ENCODE measurements at regions not wholly inside any gene's neighbourhood (a gene's known extent, or its start where the extent isn't known, plus 50 kb on each side); places are given as distances from the start of the nearest gene placed in this dataset.
"Not testable (repeated sequence)": the region's sequence is repeated elsewhere in the genome, so short reads cannot be mapped to it uniquely, and the experiment has no call there.

DNA sequence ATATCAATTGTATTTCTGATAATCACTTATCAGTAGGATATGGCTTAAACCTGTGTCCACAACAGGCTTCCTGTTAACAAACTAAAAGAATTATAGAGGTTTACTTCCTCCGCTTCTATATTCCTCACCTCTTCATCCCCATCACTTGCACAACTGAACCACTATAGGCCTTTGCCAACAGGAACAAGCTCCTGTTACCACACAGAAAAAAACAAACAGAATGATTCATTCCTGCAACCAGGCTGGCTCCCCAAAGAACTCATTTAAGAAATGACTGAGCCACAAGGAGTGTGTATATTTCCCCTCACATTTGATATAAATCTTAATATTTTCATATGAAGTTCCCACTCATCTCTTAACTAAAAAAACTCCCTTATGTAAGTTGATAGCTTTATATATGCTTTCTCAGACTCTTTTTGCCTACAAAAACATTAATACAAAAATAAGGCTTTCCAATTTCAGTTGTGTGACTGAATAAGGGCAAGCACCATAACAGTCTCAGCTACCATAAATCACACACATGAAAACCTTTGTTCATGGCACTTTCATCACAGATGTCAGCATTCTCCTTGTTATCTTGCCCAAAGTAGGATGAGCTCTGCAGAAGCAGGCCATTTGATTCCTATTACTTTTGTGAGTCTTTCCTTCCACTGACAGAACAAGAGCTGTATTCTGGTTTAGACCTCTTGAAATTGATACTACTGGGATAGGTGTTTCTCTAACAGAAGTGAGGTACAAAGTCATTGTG, 366.8 kb downstream of the SLITRK1 start:
- intact Hi-C loops (cut with DNase I), result no loop called here
- DNase-seq, result no peak

DNA sequence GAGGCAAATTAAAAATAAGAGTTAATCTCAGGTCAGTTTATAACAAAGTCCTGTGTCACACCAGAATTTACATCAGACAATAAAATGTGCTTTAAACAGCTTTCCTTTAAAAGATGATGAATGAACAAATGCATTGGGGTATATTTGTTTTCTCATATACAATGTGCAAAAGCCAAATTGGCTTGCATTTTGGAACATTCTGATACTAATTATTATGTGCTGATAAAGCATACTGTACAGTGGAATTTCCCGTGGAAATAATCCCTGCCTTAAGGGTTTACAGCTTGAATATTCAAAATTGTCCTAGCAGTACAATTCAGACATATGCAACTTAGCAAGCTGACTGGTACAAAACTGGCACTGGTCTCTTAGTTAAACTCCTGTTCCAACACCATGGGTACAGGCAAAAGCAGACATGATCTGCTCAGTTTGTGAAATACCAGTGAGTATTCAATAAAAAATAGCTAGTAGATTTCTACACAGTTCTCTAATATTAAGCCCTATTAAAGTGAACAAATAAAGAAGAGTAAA, 373.4 kb downstream of the SLITRK1 start:
- intact Hi-C loops (cut with DNase I), result no loop called here
- no peak for DNase-seq

DNA sequence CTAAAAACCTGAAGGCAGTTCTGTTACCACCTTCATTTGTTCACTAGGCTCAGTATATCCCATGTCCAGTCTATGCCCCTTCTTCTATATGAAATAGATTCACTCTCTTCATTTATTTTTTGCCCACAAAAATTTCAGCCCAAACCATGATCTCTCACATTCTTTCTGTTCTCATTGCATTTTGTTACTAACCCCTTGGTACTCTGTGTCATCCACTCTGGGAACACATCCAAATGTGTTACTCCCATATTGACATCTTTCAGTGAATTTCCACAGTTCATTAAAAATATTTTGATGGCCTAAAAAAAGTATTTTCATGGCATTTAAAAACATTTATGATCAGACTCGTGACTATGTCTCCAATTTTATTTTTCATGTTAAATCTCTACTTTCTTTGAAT, 378.9 kb downstream of the SLITRK1 start:
- intact Hi-C loops (cut with DNase I), result no loop called here
- no peak for DNase-seq

DNA sequence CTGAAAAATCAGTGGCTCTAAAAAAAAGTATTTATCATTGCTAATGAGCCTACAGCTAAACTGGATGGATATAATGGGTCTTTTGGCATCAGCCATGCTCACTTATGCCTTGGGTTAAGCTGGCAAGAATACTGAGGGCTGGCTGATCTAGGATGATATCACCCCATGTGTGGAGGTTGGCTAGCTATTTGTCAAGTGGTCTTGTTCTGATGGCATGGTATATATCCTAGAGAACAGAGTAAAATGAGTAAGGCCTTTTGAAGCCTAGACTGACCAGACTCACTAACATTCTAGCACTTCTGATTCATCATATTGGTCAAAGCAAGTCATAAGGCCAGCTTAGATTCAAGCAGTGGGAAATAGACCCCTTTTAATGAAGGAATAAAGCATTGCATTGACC, 383.0 kb downstream of the SLITRK1 start:
- DNase-seq, result no peak
- intact Hi-C loops (cut with DNase I), result no loop called here

DNA sequence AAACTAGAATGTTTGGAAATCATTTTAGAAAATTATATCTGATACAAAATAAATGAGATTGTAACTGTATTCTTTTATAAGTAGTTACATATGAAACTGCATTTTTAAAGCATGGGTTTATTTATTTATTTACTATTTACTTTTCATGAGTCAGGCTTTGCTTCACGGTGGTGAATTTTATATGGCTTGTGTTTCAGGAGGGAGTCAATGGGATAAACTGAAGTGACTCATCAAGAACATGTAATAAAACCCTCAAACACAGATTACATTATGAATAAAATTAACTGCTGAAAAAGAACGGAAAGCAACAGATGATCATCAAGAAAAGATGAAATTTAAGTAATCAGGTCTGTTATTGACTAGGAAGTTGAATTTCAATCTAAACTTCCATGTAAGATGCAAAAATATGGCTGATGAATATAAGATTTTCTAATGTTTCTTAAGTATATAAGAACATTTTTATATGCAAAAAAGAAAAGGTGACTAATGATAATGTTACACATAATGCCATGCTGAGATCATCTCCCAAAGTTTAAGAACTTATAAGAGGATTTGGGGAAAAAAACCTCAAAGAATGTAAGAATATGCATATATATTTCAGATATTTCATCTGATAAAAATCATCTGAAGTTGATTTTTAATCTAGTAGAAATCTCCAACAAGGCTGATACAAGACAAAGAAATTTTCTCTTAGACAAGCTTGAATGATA, 383.6 kb downstream of the SLITRK1 start:
- DNase-seq, result no peak
- intact Hi-C loops (cut with DNase I), result no loop called here

DNA sequence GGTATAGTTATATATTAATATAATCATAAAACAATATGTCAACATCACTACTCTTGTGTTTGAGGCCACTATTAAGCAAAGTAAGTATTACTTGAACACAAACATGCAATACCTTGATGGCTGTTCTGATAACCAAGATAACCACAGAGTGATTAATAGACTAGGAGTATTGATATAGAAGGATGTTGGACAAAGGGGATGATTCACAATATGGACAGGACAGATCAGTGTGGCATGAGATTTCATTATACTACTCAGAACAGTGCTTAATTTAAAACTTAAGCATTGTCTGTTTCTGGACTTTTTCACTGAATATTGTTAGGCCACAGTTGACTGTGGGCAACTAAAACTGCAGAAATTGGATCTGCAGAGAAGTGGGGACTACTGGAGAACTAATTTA, 384.2 kb downstream of the SLITRK1 start:
- intact Hi-C loops (cut with DNase I), result no loop called here
- DNase-seq, result no peak

DNA sequence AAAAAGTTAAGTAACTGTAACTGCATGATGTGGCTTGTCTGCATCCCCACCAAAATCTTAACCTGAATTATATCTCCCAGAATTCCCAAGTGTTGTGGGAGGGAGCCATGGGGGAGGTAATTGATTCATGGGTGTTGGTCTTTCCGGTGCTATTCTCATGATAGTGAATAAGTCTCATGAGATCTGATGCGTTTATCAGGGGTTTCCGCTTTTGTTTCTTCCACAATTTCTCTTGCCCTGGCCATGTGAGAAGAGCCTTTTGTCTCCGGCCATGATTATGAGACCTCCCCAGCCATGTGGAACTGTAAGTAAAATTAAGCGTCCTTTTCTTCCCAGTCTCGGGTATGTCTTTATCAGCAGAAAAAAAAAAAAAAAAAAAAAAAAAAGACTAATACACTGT, 385.8 kb downstream of the SLITRK1 start:
- DNase-seq, result no peak
- intact Hi-C loops (cut with DNase I), result no loop called here

DNA sequence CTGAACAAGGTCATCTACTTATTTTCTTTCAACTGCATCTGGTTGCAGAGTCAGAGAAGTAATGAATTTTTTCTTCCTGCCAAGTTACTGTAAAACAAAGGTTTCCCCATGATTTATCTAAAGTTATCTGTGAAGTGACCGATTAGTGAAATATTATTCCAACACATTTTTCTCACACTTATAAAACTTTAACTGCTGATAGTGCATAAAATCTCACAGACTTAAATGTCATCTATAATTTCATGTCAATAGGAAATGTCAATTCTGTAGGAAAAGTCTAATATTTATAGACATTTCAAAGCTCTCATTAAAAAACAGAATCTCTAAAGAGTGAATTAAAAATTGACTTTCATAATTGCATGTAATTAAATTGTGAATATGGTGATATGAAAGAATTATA, 397.2 kb downstream of the SLITRK1 start:
- intact Hi-C loops (cut with DNase I), result no loop called here
- DNase-seq, result no peak

DNA sequence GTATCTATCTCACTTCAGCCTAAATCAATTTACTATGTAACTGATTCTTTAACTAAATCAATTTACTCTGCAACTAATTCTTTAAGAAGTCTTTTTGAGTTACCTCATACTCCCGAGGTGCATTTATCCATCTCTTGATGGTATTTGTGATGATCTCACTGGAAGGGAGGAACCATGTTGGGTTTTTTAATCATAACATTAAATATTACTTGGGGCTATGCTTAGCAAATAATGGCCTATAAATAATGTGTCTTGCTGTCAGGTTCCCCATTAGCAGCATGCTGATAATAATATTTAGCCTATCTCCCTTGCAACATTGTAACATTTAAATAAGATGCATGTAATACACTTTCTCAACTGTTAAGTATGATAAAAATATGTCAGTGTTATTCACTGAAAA, 411.3 kb downstream of the SLITRK1 start:
- intact Hi-C loops (cut with DNase I), result no loop called here
- no peak for DNase-seq

DNA sequence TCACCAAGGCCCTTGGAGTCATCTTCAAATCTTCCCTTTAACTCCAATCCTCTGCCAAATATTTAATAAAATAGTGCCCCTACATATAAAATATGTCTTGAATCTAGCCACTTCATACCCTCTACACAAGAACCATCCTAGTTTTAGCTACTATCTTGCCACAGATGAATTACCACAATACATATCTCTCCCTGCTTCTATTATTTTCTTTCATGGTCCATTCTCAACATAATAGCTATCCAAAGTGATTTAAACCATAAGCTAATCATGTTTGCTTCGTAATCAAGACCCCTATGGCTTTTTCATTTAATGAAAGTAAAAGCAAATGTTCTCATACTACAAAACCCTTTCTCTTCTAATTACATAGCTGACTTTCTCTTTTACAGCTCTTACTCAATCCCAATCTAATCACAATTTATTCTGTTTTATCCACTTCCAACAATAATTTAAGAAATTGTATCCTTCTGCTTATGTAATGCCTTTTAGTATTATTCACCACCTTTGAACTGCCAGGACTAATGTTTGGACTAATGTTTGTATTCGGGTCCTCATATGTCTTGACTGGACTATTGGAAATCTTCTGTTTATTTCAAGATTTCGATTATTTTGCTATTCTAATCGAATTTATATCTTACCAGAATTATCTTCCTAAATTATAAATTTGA, 412.0 kb downstream of the SLITRK1 start:
- DNase-seq, result no peak
- intact Hi-C loops (cut with DNase I), result no loop called here

DNA sequence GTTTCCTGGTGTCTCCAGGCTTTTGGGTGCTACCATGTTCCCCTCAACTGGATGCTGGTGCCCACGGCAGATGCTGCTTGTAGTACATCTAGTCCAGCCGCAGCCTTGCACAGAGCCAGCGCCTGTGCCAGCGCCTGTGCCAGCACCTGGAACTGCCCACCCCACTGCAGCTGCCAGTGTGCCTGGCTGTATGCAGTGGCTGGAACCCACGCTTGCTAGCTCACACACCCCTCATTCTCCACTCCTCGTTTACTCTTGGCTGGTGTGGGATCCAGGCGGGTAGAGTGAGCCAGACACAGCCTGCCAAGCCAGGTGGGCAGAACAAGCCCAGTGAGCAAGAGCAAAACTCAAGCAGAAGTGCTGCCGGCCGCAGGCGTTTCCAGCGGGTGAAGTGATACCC, 428.6 kb downstream of the SLITRK1 start:
- DNase-seq, result no peak
- intact Hi-C loops (cut with DNase I), result no loop called here

DNA sequence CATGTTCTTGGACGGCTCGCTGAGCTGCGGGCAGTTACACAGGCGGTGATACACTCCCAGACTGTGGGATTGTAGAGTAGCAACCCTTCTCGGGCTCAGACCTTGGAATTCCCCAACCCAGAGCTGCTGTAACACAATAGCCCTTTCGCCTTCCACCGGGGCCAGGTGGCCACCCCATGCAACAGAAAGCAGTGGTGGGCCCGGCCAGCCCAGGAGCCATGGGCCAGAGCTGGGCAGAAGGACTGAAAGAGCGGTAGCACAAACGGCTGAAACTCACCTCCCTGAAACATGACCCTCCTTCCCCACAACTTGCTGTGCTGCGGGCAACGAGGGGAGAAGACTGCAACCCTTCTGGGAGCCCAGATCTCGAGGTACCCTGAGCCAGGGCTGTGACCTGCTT, 429.0 kb downstream of the SLITRK1 start:
- no peak for DNase-seq
- intact Hi-C loops (cut with DNase I), result no loop called here

DNA sequence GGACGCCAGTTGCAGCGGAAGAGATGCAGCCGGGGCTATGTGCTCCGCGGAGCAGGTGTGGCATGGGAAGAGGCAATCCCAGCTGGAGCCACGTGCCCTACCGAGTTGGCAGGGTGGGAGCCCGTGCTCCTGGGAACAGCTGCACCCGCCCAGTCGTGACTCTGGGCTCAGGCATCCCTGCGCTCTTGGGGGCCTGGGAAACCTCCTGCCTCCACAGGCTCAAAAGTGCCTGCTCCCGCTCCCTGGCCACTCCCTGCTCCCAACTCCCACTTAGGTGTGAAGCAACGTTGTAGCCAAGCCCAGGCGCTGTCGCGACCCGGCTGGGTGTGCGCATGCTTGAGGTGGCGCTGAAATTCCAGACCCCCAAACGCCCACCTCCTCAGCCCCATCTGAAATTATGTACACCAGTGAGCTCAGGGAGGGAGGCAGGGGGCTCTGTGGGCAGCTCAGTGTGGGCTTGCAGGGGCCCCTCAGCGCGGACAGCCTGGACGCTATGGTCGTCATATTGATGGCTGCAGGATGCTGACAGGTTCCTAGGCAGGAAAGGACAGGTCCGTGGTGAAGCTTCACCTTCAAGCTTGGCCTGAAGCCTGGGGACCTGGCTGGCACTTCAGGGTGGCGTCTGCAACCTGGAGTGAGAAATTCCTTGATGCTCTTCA, 429.9 kb downstream of the SLITRK1 start:
- DNase-seq, result no peak
- intact Hi-C loops (cut with DNase I), result no loop called here

DNA sequence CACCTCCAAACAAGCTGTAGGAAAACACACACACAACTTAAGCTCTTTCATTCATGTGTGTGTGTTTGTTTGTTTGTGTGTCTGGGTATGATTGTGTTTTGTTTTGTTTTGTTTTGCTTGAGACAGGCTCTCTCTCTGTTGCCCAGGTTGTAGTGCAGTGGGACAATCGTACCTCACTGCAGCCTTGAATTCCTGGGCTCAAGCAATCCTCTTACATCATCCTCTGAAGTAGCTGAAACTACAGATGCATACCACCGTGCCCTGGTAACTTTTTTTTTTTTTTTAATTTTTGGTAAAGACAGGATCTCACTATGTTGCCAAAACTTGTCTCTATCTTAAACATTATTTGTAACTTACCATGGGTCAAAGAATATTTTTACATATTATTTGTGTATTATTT, 431.7 kb downstream of the SLITRK1 start:
- intact Hi-C loops (cut with DNase I), result no loop called here
- no peak for DNase-seq

DNA sequence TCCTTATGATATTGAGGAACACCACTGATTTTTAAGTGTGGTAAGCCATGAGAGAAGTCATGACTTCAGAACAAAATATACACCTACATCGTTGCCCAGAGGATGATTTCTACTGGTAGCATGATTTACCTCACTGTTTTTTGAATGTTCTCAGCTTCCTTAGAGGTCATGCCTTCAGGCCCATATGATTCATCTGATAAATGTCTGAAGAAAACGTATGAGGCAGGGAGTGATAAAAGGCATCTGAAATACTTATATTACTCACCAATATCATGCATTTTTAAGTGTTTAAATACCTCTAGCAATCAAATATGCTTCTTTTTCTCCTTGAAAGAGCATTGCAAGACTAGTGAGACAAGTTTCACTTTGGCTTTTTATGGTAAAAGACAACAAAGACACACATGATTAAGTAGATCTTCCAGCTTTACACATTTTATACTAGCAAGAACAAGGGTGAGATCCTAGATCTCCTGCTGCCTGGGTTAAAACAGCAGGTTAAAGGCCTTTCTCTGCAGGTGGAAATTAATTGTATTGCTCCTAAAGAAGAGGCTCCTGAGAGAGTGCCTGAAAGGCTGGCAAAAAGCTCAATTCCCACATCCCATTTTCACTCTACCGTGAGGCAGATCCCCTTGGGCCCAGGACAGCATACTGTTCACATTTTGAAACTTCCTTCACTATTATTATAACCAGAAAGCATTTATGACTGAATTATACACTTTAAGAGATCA, 432.4 kb downstream of the SLITRK1 start:
- DNase-seq, result no peak

DNA sequence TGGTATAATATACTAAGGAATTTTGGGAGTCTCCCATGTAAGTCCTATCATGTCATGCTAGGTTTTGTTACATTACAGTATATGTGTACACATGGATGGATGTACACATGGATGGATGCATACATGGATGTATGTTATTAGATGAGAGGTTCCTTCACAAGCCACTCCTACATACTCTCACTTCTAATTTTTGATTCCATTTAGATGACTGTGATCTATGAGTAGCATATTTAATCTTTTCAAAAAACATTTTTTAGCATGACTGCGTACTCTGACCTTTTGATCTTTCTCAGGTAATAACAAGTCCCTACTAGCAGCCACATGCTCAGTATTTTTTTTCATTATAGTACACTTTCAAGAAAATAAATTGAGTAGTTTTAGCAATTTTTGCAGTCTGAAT, 441.8 kb downstream of the SLITRK1 start:
- DNase-seq, result no peak
- intact Hi-C loops (cut with DNase I), result no loop called here

More for the DNA sequence above, 432.4 kb downstream of the SLITRK1 start:
- intact Hi-C loops (cut with DNase I), result no loop called here

DNA sequence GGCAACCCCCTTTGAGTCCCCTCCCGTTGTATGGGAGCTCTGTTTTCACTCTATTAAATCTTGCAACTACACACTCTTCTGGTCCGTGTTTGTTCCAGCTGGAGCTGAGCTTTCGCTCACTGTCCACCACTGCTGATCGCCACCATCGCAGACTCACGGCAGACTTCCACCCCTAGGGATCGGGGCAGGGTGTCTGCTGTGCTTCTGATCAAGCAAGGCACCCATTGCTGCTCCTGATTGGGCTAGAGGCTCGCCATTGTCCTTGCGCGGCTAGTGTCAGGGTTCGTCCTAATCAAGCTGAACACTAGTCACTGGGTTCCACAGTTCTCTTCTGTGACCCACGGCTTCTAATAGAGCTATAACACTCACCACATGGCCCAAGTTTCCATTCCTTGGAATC, 442.8 kb downstream of the SLITRK1 start:
- DNase-seq; intact Hi-C loops (cut with DNase I): not testable (repeated sequence)

DNA sequence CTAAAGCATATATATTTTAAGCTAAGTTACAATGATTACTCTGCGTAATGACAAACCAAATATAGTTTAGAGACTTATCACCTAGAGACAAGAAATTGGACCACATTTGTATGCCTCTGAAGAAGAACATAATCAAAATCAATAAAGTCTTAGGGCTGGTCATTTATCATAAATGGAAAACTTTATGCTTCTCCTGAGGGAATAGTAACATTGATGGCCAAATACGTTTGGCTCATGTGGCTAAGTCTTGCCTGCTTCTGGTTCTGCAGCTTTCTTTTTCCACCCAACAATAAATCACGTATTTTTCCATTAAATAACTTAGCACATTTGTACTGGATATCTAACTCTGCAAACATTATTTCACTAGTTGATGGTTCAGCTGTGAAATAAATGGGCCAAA, 458.4 kb downstream of the SLITRK1 start:
- intact Hi-C loops (cut with DNase I), result no loop called here
- DNase-seq, result no peak

DNA sequence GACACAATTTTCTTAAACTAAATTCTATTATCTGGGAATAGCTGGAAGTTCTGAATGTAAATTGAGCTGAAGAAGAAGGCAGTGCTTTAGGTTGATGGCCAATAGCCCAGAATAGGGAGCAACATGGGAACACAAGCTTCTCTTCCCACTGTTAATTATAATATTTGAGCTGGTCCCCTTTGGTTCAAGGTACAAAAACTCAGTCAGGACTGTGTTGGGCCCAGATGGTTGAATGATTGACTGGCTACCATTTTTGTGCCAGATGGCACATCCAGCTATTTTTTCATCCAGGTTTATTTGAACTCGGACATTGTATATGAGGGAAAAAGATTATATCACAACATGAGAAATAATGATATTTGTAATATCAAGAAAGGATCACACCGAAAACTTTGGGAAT, 458.9 kb downstream of the SLITRK1 start:
- intact Hi-C loops (cut with DNase I), result no loop called here
- no peak for DNase-seq
